ENCODE measurements at regions not wholly inside any gene's neighbourhood (a gene's known extent, or its start where the extent isn't known, plus 50 kb on each side); places are given as distances from the start of the nearest gene placed in this dataset.

GRCh38 chr9:26266146-26266793 is 588.0 kb upstream of the TUSC1 start:
- CTCF ChIA-PET: no interaction called here
- no peaks in the 10 kb centered on the region; the same call in none of the 2 replicates for H3K27me3 Mint-ChIP-seq (ENCODE audit: low read depth)
- H3K4me3 Mint-ChIP-seq: no peak overlapping the region
- no peak overlapping the region for H3K27ac Mint-ChIP-seq
- POLR2A ChIA-PET: no interaction called here
- H3K9me3 Mint-ChIP-seq: peaks cover 19% of the 10 kb centered on the region
- no peak for ATAC-seq
- no peak for DNase-seq (ENCODE audit: low spot score)
- TF ChIP-seq RELA (CRISPR knock-in tag; IDR thresholded peaks at IDR 0.05; ENCODE audit: borderline replicate concordance) (no peak), ZNF423 (CRISPR knock-in tag; IDR thresholded peaks at IDR 0.05) (no peak), NFE2L1 (CRISPR knock-in tag; IDR thresholded peaks at IDR 0.05) (no peak), ZNF416 (CRISPR knock-in tag; IDR thresholded peaks at IDR 0.05) (no peak), ZMAT4 (CRISPR knock-in tag; IDR thresholded peaks at IDR 0.05) (no peak), ERG (CRISPR knock-in tag; IDR thresholded peaks at IDR 0.05) (no peak), E2F4 (CRISPR knock-in tag; IDR thresholded peaks at IDR 0.05; ENCODE audit: borderline replicate concordance, low read depth) (no peak), ZSCAN18 (CRISPR knock-in tag; IDR thresholded peaks at IDR 0.05) (no peak), CBFB (CRISPR knock-in tag; IDR thresholded peaks at IDR 0.05; ENCODE audit: low read depth) (no peak), ZNF532 (CRISPR knock-in tag; IDR thresholded peaks at IDR 0.05; ENCODE audit: borderline replicate concordance) (no peak)
- peaks cover 6% of the 10 kb centered on the region for H3K4me1 Mint-ChIP-seq
- H3K36me3 Mint-ChIP-seq: 0 out of 2 replicates have a peak, but pooled peaks cover under 1% of the 10 kb centered on the region

GRCh38 chr9:26264709-26265601 is 586.7 kb upstream of the TUSC1 start:
- DNase-seq (ENCODE audit: low spot score) (no peak), ATAC-seq (no peak)
- peaks cover 4% of the 10 kb centered on the region; the same call in 1 of the 2 replicates for H3K36me3 Mint-ChIP-seq
- H3K27me3 Mint-ChIP-seq (ENCODE audit: low read depth): no peaks in the 10 kb centered on the region; the same call in none of the 2 replicates
- ChIA-PET CTCF (no interaction called here), POLR2A (no interaction called here)
- H3K4me1 Mint-ChIP-seq: peaks cover 6% of the 10 kb centered on the region
- H3K9me3 Mint-ChIP-seq: peaks cover 30% of the 10 kb centered on the region
- H3K27ac Mint-ChIP-seq: no peak overlapping the region
- H3K4me3 Mint-ChIP-seq: no peak overlapping the region
- TF ChIP-seq IRF2 (CRISPR knock-in tag; IDR thresholded peaks at IDR 0.05; ENCODE audit: borderline replicate concordance, low read depth) (no peak), ETV6 (CRISPR knock-in tag; IDR thresholded peaks at IDR 0.05) (no peak), ZBTB21 (CRISPR knock-in tag; IDR thresholded peaks at IDR 0.05; ENCODE audit: borderline replicate concordance) (no peak), NFYB (CRISPR knock-in tag; conservative IDR thresholded peaks at IDR 0.05; ENCODE audit: low read depth) (no peak), ZNF232 (CRISPR knock-in tag; IDR thresholded peaks at IDR 0.05) (no peak), ATF6 (CRISPR knock-in tag; IDR thresholded peaks at IDR 0.05) (no peak), CREM (CRISPR knock-in tag; IDR thresholded peaks at IDR 0.05) (no peak), CDX4 (CRISPR knock-in tag; IDR thresholded peaks at IDR 0.05; ENCODE audit: borderline replicate concordance) (no peak)
